ENCODE measurements at regions not wholly inside any gene's neighbourhood (a gene's known extent, or its start where the extent isn't known, plus 50 kb on each side); places are given as distances from the start of the nearest gene placed in this dataset.

- Histone ChIP-seq H2AFZ (ENCODE audit: low read depth, low read length) (no peak overlapping the region), H3K79me2 (replicated peaks; ENCODE audit: insufficient read depth, low read length) (no peaks in the 10 kb centered on the region), H4K20me1 (ENCODE audit: insufficient read depth) (no peaks in the 10 kb centered on the region), H3K9me3 (ENCODE audit: low read length) (no peaks in the 10 kb centered on the region), H3K9ac (ENCODE audit: low read length) (no peak overlapping the region), H3K27ac (ENCODE audit: low read length) (no peak overlapping the region), H3K9me2 (ENCODE audit: insufficient read depth, low read length) (no peaks in the 10 kb centered on the region), H3K27me3 (ENCODE audit: insufficient read depth, low read depth, low read length) (no peaks in the 10 kb centered on the region), H3K4me3 (ENCODE audit: low read length) (no peak overlapping the region), H3F3A (ENCODE audit: insufficient read depth, low read length, poor library complexity, severe bottlenecking) (no peaks in the 10 kb centered on the region), H3K4me2 (ENCODE audit: low read length) (no peak overlapping the region), H3K36me3 (ENCODE audit: insufficient read depth, low read length) (no peaks in the 10 kb centered on the region)
- TF ChIP-seq REST (IDR thresholded peaks at IDR 0.05; ENCODE audit: borderline replicate concordance) (peak; percentile 37), CTCF (IDR thresholded peaks at IDR 0.05; ENCODE audit: poor library complexity, severe bottlenecking) (no peak)
Measured at GRCh38 chr7:156309016-156309620, 331.5 kb upstream of the RNF32 start.

- Histone ChIP-seq H3K36me3 (ENCODE audit: insufficient read depth, low read length) (no peaks in the 10 kb centered on the region), H3K27me3 (ENCODE audit: insufficient read depth, low read depth, low read length) (no peaks in the 10 kb centered on the region), H2AFZ (ENCODE audit: low read depth, low read length) (no peak overlapping the region), H4K20me1 (ENCODE audit: insufficient read depth) (no peaks in the 10 kb centered on the region), H3K27ac (ENCODE audit: low read length) (no peak overlapping the region), H3K9me2 (ENCODE audit: insufficient read depth, low read length) (no peaks in the 10 kb centered on the region), H3K9ac (ENCODE audit: low read length) (no peak overlapping the region), H3K9me3 (ENCODE audit: low read length) (no peaks in the 10 kb centered on the region), H3F3A (ENCODE audit: insufficient read depth, low read length, poor library complexity, severe bottlenecking) (no peaks in the 10 kb centered on the region), H3K4me3 (ENCODE audit: low read length) (no peak overlapping the region), H3K4me2 (ENCODE audit: low read length) (no peak overlapping the region), H3K79me2 (replicated peaks; ENCODE audit: insufficient read depth, low read length) (no peaks in the 10 kb centered on the region)
- no peak for TF ChIP-seq EZH2 (IDR thresholded peaks at IDR 0.05; ENCODE audit: borderline replicate concordance, insufficient read depth, low read length, poor library complexity, severe bottlenecking)
- no peak for TF ChIP-seq POLR2AphosphoS5 (IDR thresholded peaks at IDR 0.05)
- no peak for TF ChIP-seq CTCF (IDR thresholded peaks at IDR 0.05; ENCODE audit: poor library complexity, severe bottlenecking)
- no peak for TF ChIP-seq RAD21 (conservative IDR thresholded peaks at IDR 0.05)
- no peak for TF ChIP-seq MXI1 (conservative IDR thresholded peaks at IDR 0.05; ENCODE audit: poor library complexity, severe bottlenecking)
- TF ChIP-seq EP300 (conservative IDR thresholded peaks at IDR 0.05; ENCODE audit: poor library complexity, severe bottlenecking), result no peak
- no peak for TF ChIP-seq REST (IDR thresholded peaks at IDR 0.05; ENCODE audit: borderline replicate concordance)
- TF ChIP-seq TAF1 (IDR thresholded peaks at IDR 0.05; ENCODE audit: low read depth), result no peak
- no peak for TF ChIP-seq SMC3 (conservative IDR thresholded peaks at IDR 0.05; ENCODE audit: poor library complexity)
Measured at GRCh38 chr7:156307193-156307592, 333.4 kb upstream of the RNF32 start.

All from neural cell (in vitro differentiated cells).